ENCODE measurements at regions not wholly inside any gene's neighbourhood (a gene's known extent, or its start where the extent isn't known, plus 50 kb on each side); places are given as distances from the start of the nearest gene placed in this dataset.
A peak's percentile ranks its signal among the peaks of the same experiment; 100 is the strongest.

DNA sequence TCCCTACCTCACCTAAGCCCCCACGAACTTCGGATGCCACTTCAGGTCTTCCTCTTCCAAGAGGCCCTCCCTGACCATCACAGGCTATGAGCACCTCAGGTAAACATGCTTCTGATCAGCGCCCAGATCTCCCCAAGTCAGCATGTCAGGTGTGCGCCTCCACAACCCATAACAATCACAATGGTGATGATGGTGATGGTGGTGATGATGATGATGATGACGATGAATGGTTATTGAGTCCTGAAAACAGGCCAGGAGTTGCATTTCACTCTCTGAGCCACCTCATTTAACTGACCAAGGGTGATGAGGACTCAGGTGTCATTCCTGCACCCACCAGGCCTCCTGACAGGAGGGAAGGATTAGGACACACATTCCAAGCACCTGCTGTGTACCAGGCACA is 426.6 kb upstream of the SULF2 start:
- CTCF ChIA-PET, result no interaction called here
- POLR2A ChIA-PET, result no interaction called here
- H3K27me3 Mint-ChIP-seq (ENCODE audit: insufficient read depth, unreplicated experiment), result no peaks in the 10 kb centered on the region
- Histone ChIP-seq H3K4me3 (ENCODE audit: low read depth, low read length) (no peak overlapping the region), H3K4me1 (peaks cover 17% of the 10 kb centered on the region), H3K27me3 (replicated peaks; ENCODE audit: control insufficient read depth, insufficient read depth, low read length) (no peaks in the 10 kb centered on the region), H3K36me3 (ENCODE audit: control insufficient read depth, insufficient read depth, low read length) (no peaks in the 10 kb centered on the region), H3K9me3 (no peaks in the 10 kb centered on the region)
- intact Hi-C loops (cut with micrococcal nuclease; ENCODE audit: unreplicated experiment), result no loop called here
- no TSS peak for BruUV-seq (replicated peaks)
- H3K27ac Mint-ChIP-seq (ENCODE audit: unreplicated experiment), result no peak overlapping the region
- no peak overlapping the region for H3K4me3 Mint-ChIP-seq (ENCODE audit: unreplicated experiment)
- no peaks in the 10 kb centered on the region for H3K9me3 Mint-ChIP-seq (ENCODE audit: unreplicated experiment)
- H3K4me1 Mint-ChIP-seq (ENCODE audit: low read depth, unreplicated experiment), result peaks cover 7% of the 10 kb centered on the region
- DNase-seq, result no peak
- no peaks in the 10 kb centered on the region for H3K36me3 Mint-ChIP-seq (ENCODE audit: insufficient read depth, unreplicated experiment)
- TF ChIP-seq, protein P1, sequence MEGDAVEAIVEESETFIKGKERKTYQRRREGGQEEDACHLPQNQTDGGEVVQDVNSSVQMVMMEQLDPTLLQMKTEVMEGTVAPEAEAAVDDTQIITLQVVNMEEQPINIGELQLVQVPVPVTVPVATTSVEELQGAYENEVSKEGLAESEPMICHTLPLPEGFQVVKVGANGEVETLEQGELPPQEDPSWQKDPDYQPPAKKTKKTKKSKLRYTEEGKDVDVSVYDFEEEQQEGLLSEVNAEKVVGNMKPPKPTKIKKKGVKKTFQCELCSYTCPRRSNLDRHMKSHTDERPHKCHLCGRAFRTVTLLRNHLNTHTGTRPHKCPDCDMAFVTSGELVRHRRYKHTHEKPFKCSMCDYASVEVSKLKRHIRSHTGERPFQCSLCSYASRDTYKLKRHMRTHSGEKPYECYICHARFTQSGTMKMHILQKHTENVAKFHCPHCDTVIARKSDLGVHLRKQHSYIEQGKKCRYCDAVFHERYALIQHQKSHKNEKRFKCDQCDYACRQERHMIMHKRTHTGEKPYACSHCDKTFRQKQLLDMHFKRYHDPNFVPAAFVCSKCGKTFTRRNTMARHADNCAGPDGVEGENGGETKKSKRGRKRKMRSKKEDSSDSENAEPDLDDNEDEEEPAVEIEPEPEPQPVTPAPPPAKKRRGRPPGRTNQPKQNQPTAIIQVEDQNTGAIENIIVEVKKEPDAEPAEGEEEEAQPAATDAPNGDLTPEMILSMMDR (IDR thresholded peaks at IDR 0.05; ENCODE audit: insufficient read depth in 1 of 2, low read depth in 1 of 2, low read length in 1 of 2, severe bottlenecking in 1 of 2, unreplicated experiment in 1 of 2), result no peak

DNA sequence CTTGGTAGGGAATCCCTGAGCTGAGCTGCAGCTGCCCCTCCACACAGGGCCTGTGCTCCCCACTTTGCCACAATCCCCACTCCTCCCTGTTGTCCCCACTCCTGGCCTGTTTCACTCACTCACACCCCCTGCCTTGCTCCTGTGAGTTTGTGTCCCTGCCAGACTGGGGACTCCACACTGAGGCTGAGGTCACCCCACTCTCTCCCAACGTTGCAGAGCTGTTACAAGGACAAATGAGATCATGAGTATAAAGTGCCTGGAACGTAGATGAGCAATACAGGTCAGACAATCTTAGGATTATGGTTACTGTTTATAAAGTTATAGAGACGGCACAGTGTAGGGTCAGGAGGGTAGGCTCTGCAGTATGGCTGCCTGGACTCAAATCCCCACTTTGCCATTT is 426.0 kb upstream of the SULF2 start:
- CTCF ChIA-PET, result no interaction called here
- H3K27me3 ChIP-seq (replicated peaks; ENCODE audit: control insufficient read depth, insufficient read depth, low read length), result no peaks in the 10 kb centered on the region
- no peak for DNase-seq
- Mint-ChIP-seq H3K27me3 (ENCODE audit: insufficient read depth, unreplicated experiment) (no peaks in the 10 kb centered on the region), H3K9me3 (ENCODE audit: unreplicated experiment) (no peaks in the 10 kb centered on the region), H3K36me3 (ENCODE audit: insufficient read depth, unreplicated experiment) (no peaks in the 10 kb centered on the region), H3K4me1 (ENCODE audit: low read depth, unreplicated experiment) (peaks cover 7% of the 10 kb centered on the region), H3K27ac (ENCODE audit: unreplicated experiment) (peak overlapping the region; percentile 24), H3K4me3 (ENCODE audit: unreplicated experiment) (no peak overlapping the region)
- TF ChIP-seq, protein P1 (IDR thresholded peaks at IDR 0.05; ENCODE audit: insufficient read depth in 1 of 2, low read depth in 1 of 2, low read length in 1 of 2, severe bottlenecking in 1 of 2, unreplicated experiment in 1 of 2), result no peak
- intact Hi-C loops (cut with micrococcal nuclease; ENCODE audit: unreplicated experiment), result no loop called here
- H3K9me3 ChIP-seq, result no peaks in the 10 kb centered on the region
- peaks cover 17% of the 10 kb centered on the region for H3K4me1 ChIP-seq
- no TSS peak for BruUV-seq (replicated peaks)
- H3K4me3 ChIP-seq (ENCODE audit: low read depth, low read length), result no peak overlapping the region
- POLR2A ChIA-PET, result no interaction called here
- no peaks in the 10 kb centered on the region for H3K36me3 ChIP-seq (ENCODE audit: control insufficient read depth, insufficient read depth, low read length)

DNA sequence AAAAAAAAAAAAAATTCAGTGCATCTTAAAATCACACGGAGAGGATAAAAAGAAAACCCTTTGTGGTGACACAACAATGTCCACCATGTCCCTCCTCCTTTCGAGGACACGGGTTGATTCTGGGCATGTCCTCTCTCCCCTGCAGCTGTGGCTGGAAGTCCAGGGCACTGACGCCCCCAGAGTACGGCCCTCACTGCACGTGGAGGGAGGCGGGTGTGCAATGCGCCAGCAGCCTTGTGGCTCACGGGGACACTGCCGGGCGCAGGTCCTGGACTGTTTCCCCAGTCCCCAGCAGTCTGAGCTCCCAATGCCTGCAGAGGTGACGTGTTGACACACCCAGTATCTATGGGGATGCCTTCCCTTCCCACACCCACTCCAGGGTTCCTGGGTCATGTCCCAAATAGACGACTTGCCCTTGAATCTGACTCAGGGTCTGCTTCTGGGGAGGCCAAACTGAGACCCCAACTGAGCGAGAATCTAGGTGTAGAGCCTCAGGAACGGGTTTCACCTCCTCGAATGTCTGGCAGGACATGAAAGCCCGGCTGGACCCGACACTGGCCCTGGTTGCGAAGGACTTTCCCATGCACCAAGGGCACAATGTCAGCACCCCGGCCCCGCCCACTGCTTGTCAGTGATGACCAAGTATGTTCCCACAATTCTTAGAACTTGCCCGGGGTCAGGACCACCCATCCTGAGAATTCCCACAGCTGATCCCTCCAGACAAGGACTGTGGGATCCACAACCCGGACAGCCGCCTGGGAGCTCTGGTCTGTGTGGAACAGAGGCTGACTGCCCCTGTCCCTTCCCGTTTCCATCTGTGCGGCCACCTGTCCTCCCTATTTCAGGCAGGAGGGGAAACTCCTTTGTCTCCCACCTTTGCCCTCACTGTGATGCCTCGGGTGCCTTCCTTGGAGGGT is 425.1 kb upstream of the SULF2 start:
- Histone ChIP-seq H3K4me3 (ENCODE audit: low read depth, low read length) (no peak overlapping the region), H3K4me1 (peaks cover 12% of the 10 kb centered on the region), H3K9me3 (no peaks in the 10 kb centered on the region), H3K36me3 (ENCODE audit: control insufficient read depth, insufficient read depth, low read length) (no peaks in the 10 kb centered on the region), H3K27me3 (replicated peaks; ENCODE audit: control insufficient read depth, insufficient read depth, low read length) (no peaks in the 10 kb centered on the region)
- no peaks in the 10 kb centered on the region for H3K36me3 Mint-ChIP-seq (ENCODE audit: insufficient read depth, unreplicated experiment)
- ChIA-PET CTCF (interaction anchor here (0.6 kb wide), 1 partner anchor 17 kb away, joined by 3 read pairs; no protein-coding TSS in a partner anchor), POLR2A (no interaction called here)
- peak in 1 of 2 experiments; percentile 49 for DNase-seq
- no peak overlapping the region for H3K27ac Mint-ChIP-seq (ENCODE audit: unreplicated experiment)
- TF ChIP-seq, protein P1 (IDR thresholded peaks at IDR 0.05; ENCODE audit: insufficient read depth in 1 of 2, low read depth in 1 of 2, low read length in 1 of 2, severe bottlenecking in 1 of 2, unreplicated experiment in 1 of 2), result no peak
- H3K4me1 Mint-ChIP-seq (ENCODE audit: low read depth, unreplicated experiment), result peaks cover 7% of the 10 kb centered on the region
- no peaks in the 10 kb centered on the region for H3K27me3 Mint-ChIP-seq (ENCODE audit: insufficient read depth, unreplicated experiment)
- intact Hi-C loops (cut with micrococcal nuclease; ENCODE audit: unreplicated experiment), result no loop called here
- no TSS peak for BruUV-seq (replicated peaks)
- H3K9me3 Mint-ChIP-seq (ENCODE audit: unreplicated experiment), result no peaks in the 10 kb centered on the region
- no peak overlapping the region for H3K4me3 Mint-ChIP-seq (ENCODE audit: unreplicated experiment)

All from Caco-2 (cell line).